ENCODE measurements at regions not wholly inside any gene's neighbourhood (a gene's known extent, or its start where the extent isn't known, plus 50 kb on each side); places are given as distances from the start of the nearest gene placed in this dataset.
A peak's percentile ranks its signal among the peaks of the same experiment; 100 is the strongest.

GRCh38 chr1:234680331-234680904, 70.4 kb upstream of the IRF2BP2 start:
- Mint-ChIP-seq H3K9me3 (no peaks in the 10 kb centered on the region), H3K36me3 (peaks cover 3% of the 10 kb centered on the region), H3K27me3 (ENCODE audit: low read depth in 2 of 2) (no peaks in the 10 kb centered on the region), H3K27ac (no peak overlapping the region), H3K4me3 (no peak overlapping the region), H3K4me1 (peaks cover 6 to 10% of the 10 kb centered on the region in 2 donors)
- ATAC-seq (no peak), DNase-seq (no peak)
- intact Hi-C loops (cut with micrococcal nuclease): no loop called here
- Histone ChIP-seq H3K4me1 (ENCODE audit: control insufficient read depth, insufficient read depth, low read length) (peaks cover 7% of the 10 kb centered on the region), H3K27me3 (ENCODE audit: control insufficient read depth, insufficient read depth, low read length) (no peaks in the 10 kb centered on the region), H3K4me3 (ENCODE audit: low read length) (no peak overlapping the region), H3K36me3 (ENCODE audit: control insufficient read depth, insufficient read depth, low read length) (no peaks in the 10 kb centered on the region), H3K9me3 (ENCODE audit: control insufficient read depth, insufficient read depth, low read length) (no peaks in the 10 kb centered on the region), H3K27ac (ENCODE audit: low read length) (no peak overlapping the region)
- 97% methylated on average over 8 of the region's 8 CpGs for WGBS (ENCODE audit: insufficient coverage)
- TF ChIP-seq CTCF (IDR thresholded peaks at IDR 0.05): no peak

GRCh38 chr1:234676103-234676594, 66.2 kb upstream of the IRF2BP2 start:
- WGBS (ENCODE audit: insufficient coverage): 4% methylated on average over 8 of the region's 13 CpGs
- peak; percentile 25 to 74 for DNase-seq
- Histone ChIP-seq H3K27ac (ENCODE audit: low read length) (no peak overlapping the region), H3K4me3 (ENCODE audit: low read length) (peak overlapping the region; percentile 33), H3K4me1 (ENCODE audit: control insufficient read depth, insufficient read depth, low read length) (peaks cover 7% of the 10 kb centered on the region), H3K9me3 (ENCODE audit: control insufficient read depth, insufficient read depth, low read length) (no peaks in the 10 kb centered on the region), H3K27me3 (ENCODE audit: control insufficient read depth, insufficient read depth, low read length) (no peaks in the 10 kb centered on the region), H3K36me3 (ENCODE audit: control insufficient read depth, insufficient read depth, low read length) (no peaks in the 10 kb centered on the region)
- TF ChIP-seq CTCF (IDR thresholded peaks at IDR 0.05): no peak
- peaks cover 6 to 10% of the 10 kb centered on the region in 2 donors for H3K4me1 Mint-ChIP-seq
- intact Hi-C loops (cut with micrococcal nuclease): no loop called here
- H3K36me3 Mint-ChIP-seq: no peaks in the 10 kb centered on the region
- H3K9me3 Mint-ChIP-seq: no peaks in the 10 kb centered on the region
- H3K27ac Mint-ChIP-seq: no peak overlapping the region
- peaks cover 0 to 3% of the 10 kb centered on the region in 2 donors for H3K27me3 Mint-ChIP-seq (ENCODE audit: low read depth in 2 of 2)
- peak overlapping the region; percentile 65 for H3K4me3 Mint-ChIP-seq
- peak; percentile 53 to 88 (median 76) for ATAC-seq

- Histone ChIP-seq H3K4me3 (ENCODE audit: low read length) (no peak overlapping the region), H3K36me3 (ENCODE audit: control insufficient read depth, insufficient read depth, low read length) (no peaks in the 10 kb centered on the region), H3K4me1 (ENCODE audit: control insufficient read depth, insufficient read depth, low read length) (peaks cover 7% of the 10 kb centered on the region), H3K9me3 (ENCODE audit: control insufficient read depth, insufficient read depth, low read length) (no peaks in the 10 kb centered on the region), H3K27me3 (ENCODE audit: control insufficient read depth, insufficient read depth, low read length) (no peaks in the 10 kb centered on the region), H3K27ac (ENCODE audit: low read length) (no peak overlapping the region)
- H3K27me3 Mint-ChIP-seq (ENCODE audit: low read depth in 2 of 2): peaks cover 0 to 3% of the 10 kb centered on the region in 2 donors
- no peaks in the 10 kb centered on the region for H3K9me3 Mint-ChIP-seq
- H3K27ac Mint-ChIP-seq: no peak overlapping the region
- intact Hi-C loops (cut with micrococcal nuclease): no loop called here
- ATAC-seq: no peak
- DNase-seq: no peak
- H3K4me1 Mint-ChIP-seq: peaks cover 6 to 10% of the 10 kb centered on the region in 2 donors
- WGBS (ENCODE audit: insufficient coverage): 91% methylated on average over 5 of the region's 6 CpGs
- H3K36me3 Mint-ChIP-seq: no peaks in the 10 kb centered on the region
- no peak for TF ChIP-seq CTCF (IDR thresholded peaks at IDR 0.05)
- peak overlapping the region; percentile 65 for H3K4me3 Mint-ChIP-seq
Observed at GRCh38 chr1:234675572-234675971, 65.6 kb upstream of the IRF2BP2 start.

- H3K27me3 ChIP-seq (ENCODE audit: control insufficient read depth, insufficient read depth, low read length): no peaks in the 10 kb centered on the region
- ATAC-seq (no peak), DNase-seq (no peak)
- intact Hi-C loops (cut with micrococcal nuclease): no loop called here
- no peak overlapping the region for H3K27ac ChIP-seq (ENCODE audit: low read length)
- H3K36me3 Mint-ChIP-seq: no peaks in the 10 kb centered on the region
- WGBS (ENCODE audit: insufficient coverage): 97% methylated on average over 4 of the region's 4 CpGs
- H3K4me3 ChIP-seq (ENCODE audit: low read length): no peak overlapping the region
- H3K36me3 ChIP-seq (ENCODE audit: control insufficient read depth, insufficient read depth, low read length): no peaks in the 10 kb centered on the region
- H3K9me3 Mint-ChIP-seq: no peaks in the 10 kb centered on the region
- H3K9me3 ChIP-seq (ENCODE audit: control insufficient read depth, insufficient read depth, low read length): no peaks in the 10 kb centered on the region
- peaks cover 7% of the 10 kb centered on the region for H3K4me1 ChIP-seq (ENCODE audit: control insufficient read depth, insufficient read depth, low read length)
- TF ChIP-seq CTCF (IDR thresholded peaks at IDR 0.05): no peak
- H3K27me3 Mint-ChIP-seq (ENCODE audit: low read depth in 2 of 2): peaks cover 0 to 3% of the 10 kb centered on the region in 2 donors
- H3K4me1 Mint-ChIP-seq: peaks cover 6 to 10% of the 10 kb centered on the region in 2 donors
- H3K27ac Mint-ChIP-seq: no peak overlapping the region
- H3K4me3 Mint-ChIP-seq: no peak overlapping the region
Observed at GRCh38 chr1:234675006-234675405, 65.0 kb upstream of the IRF2BP2 start.
